Neural progenitor cell (in vitro differentiated cells): ENCODE measurements at regions not wholly inside any gene's neighbourhood (a gene's known extent, or its start where the extent isn't known, plus 50 kb on each side); places are given as distances from the start of the nearest gene placed in this dataset.

Source experiments
- CTCF ChIP-seq: fragments of 200-600 bp; sonication (generic); IDR thresholded peaks from 2 replicates; pipeline ENCODE4 v1.5.1; 2017; ENCODE audit warnings: antibody characterized with exemption, mild to moderate bottlenecking
- EZH2 ChIP-seq: fragments of 200-600 bp; sonication (generic); IDR thresholded peaks from 2 replicates; pipeline ENCODE4 v1.6.1; 2017; ENCODE audit warnings: antibody characterized with exemption, mild to moderate bottlenecking, moderate library complexity

DNA sequence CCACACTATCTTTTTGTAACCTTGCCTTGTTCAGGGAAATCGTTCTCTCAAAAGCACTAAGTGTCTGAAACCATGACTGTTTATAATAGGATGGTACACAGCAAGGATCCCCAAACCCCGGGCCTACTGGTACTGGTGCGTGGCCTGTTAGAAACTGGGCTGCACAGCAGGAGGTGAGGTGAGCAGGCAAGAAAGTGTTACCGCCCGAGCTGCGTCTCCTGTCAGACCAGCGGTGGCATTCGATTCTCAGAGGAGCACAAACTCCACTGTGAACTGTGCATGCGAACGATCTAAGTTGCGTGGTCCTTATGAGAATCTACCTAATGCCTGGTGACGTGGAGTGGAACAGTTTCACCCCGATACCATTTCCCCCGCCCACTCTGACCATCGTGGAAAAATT is 81.8 kb upstream of the KCNJ3 start:
- TF ChIP-seq CTCF (no peak), EZH2 (no peak)
